ENCODE measurements at regions not wholly inside any gene's neighbourhood (a gene's known extent, or its start where the extent isn't known, plus 50 kb on each side); places are given as distances from the start of the nearest gene placed in this dataset.

DNA sequence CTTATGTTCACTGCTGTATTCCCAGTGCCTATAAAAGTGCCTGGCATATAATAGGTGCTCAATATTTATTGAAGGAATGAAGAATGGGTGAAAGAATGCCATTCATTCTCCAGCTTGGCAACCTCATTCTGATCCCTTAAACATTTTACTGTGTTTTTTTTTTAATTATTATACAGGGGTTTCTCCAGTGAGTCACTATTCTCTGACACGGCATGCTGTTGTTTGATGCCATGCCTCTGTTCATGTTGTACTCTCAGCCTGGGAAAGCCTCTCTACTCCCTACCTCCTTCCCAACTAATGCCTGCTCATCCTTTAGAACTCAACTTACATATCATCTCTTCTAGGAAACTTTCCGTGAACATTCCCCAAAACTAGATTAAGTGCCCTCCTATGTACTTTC, 70.2 kb upstream of the PHF24 start:
- TF ChIP-seq EZH2phosphoT487 (IDR thresholded peaks at IDR 0.05; ENCODE audit: unreplicated experiment): no peak
- TF ChIP-seq, protein P1, sequence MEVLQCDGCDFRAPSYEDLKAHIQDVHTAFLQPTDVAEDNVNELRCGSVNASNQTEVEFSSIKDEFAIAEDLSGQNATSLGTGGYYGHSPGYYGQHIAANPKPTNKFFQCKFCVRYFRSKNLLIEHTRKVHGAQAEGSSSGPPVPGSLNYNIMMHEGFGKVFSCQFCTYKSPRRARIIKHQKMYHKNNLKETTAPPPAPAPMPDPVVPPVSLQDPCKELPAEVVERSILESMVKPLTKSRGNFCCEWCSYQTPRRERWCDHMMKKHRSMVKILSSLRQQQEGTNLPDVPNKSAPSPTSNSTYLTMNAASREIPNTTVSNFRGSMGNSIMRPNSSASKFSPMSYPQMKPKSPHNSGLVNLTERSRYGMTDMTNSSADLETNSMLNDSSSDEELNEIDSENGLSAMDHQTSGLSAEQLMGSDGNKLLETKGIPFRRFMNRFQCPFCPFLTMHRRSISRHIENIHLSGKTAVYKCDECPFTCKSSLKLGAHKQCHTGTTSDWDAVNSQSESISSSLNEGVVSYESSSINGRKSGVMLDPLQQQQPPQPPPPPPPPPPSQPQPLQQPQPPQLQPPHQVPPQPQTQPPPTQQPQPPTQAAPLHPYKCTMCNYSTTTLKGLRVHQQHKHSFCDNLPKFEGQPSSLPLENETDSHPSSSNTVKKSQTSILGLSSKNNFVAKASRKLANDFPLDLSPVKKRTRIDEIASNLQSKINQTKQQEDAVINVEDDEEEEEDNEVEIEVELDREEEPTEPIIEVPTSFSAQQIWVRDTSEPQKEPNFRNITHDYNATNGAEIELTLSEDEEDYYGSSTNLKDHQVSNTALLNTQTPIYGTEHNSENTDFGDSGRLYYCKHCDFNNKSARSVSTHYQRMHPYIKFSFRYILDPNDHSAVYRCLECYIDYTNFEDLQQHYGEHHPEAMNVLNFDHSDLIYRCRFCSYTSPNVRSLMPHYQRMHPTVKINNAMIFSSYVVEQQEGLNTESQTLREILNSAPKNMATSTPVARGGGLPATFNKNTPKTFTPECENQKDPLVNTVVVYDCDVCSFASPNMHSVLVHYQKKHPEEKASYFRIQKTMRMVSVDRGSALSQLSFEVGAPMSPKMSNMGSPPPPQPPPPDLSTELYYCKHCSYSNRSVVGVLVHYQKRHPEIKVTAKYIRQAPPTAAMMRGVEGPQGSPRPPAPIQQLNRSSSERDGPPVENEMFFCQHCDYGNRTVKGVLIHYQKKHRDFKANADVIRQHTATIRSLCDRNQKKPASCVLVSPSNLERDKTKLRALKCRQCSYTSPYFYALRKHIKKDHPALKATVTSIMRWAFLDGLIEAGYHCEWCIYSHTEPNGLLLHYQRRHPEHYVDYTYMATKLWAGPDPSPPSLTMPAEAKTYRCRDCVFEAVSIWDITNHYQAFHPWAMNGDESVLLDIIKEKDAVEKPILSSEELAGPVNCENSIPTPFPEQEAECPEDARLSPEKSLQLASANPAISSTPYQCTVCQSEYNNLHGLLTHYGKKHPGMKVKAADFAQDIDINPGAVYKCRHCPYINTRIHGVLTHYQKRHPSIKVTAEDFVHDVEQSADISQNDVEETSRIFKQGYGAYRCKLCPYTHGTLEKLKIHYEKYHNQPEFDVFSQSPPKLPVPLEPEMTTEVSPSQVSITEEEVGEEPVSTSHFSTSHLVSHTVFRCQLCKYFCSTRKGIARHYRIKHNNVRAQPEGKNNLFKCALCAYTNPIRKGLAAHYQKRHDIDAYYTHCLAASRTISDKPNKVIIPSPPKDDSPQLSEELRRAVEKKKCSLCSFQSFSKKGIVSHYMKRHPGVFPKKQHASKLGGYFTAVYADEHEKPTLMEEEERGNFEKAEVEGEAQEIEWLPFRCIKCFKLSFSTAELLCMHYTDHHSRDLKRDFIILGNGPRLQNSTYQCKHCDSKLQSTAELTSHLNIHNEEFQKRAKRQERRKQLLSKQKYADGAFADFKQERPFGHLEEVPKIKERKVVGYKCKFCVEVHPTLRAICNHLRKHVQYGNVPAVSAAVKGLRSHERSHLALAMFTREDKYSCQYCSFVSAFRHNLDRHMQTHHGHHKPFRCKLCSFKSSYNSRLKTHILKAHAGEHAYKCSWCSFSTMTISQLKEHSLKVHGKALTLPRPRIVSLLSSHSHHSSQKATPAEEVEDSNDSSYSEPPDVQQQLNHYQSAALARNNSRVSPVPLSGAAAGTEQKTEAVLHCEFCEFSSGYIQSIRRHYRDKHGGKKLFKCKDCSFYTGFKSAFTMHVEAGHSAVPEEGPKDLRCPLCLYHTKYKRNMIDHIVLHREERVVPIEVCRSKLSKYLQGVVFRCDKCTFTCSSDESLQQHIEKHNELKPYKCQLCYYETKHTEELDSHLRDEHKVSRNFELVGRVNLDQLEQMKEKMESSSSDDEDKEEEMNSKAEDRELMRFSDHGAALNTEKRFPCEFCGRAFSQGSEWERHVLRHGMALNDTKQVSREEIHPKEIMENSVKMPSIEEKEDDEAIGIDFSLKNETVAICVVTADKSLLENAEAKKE (CRISPR knock-in tag; IDR thresholded peaks at IDR 0.05): no peak
- H3K9me2 ChIP-seq (ENCODE audit: insufficient read depth): no peaks in the 10 kb centered on the region; the same call in 1 of the 2 replicates
- H3K27ac ChIP-seq (ENCODE audit: low read depth): no peak overlapping the region
- no peak overlapping the region for H3K4me3 ChIP-seq
- H4K20me1 ChIP-seq (replicated peaks; ENCODE audit: insufficient read depth): no peaks in the 10 kb centered on the region
- no peaks in the 10 kb centered on the region for H3K79me2 ChIP-seq (replicated peaks; ENCODE audit: insufficient read depth)
- Mint-ChIP-seq H3K4me1 (no peaks in the 10 kb centered on the region), H3K9me3 (no peaks in the 10 kb centered on the region; the same call in 2 of the 3 replicates), H3K4me3 (no peak overlapping the region), H3K27ac (no peak overlapping the region), H3K36me3 (ENCODE audit: low read depth) (no peaks in the 10 kb centered on the region), H3K27me3 (ENCODE audit: insufficient read depth, low read depth, poor library complexity) (peaks cover 4% of the 10 kb centered on the region)
- no peak overlapping the region for H3K4me2 ChIP-seq
- ATAC-seq (no peak), DNase-seq (ENCODE audit: low spot score) (no peak)
- H2AFZ ChIP-seq: no peak overlapping the region
- H3K27me3 ChIP-seq (ENCODE audit: insufficient read depth): no peaks in the 10 kb centered on the region
- no peaks in the 10 kb centered on the region for H3F3A ChIP-seq (replicated peaks; ENCODE audit: low read depth)
- H3K4me1 ChIP-seq (ENCODE audit: insufficient read depth): no peaks in the 10 kb centered on the region
- H3K36me3 ChIP-seq (ENCODE audit: insufficient read depth): no peaks in the 10 kb centered on the region

DNA sequence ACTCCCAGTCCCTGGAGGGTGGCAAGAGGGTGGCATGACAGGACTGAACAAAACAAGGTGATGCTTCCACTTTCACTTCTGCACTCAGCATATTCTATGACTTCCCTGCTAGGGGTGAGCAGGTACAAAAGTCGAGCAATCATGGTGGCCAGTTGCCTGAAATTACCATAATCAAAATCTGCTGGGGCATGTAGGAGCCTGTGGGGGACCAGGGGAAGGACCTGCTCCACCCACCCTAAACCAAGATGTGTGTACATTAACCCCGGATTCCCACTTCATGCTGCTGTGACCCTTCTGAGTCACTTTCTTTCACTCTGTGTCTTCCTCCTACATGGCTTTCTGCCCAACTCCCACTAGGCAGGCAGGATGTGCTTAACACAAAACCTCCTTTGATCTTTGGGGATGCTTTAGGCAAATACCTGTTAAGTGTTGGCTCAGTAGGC, 73.3 kb upstream of the PHF24 start:
- H3K27me3 ChIP-seq (ENCODE audit: insufficient read depth): no peaks in the 10 kb centered on the region
- ATAC-seq: no peak
- H3K27ac Mint-ChIP-seq: no peak overlapping the region
- H3K9me3 Mint-ChIP-seq: no peaks in the 10 kb centered on the region; the same call in 2 of the 3 replicates
- H4K20me1 ChIP-seq (replicated peaks; ENCODE audit: insufficient read depth): no peaks in the 10 kb centered on the region
- H3K4me1 Mint-ChIP-seq: no peaks in the 10 kb centered on the region
- no peaks in the 10 kb centered on the region for H3K36me3 Mint-ChIP-seq (ENCODE audit: low read depth)
- no peaks in the 10 kb centered on the region for H3F3A ChIP-seq (replicated peaks; ENCODE audit: low read depth)
- no peaks in the 10 kb centered on the region for H3K36me3 ChIP-seq (ENCODE audit: insufficient read depth)
- peaks cover 5% of the 10 kb centered on the region for H3K27me3 Mint-ChIP-seq (ENCODE audit: insufficient read depth, low read depth, poor library complexity)
- H3K9me2 ChIP-seq (ENCODE audit: insufficient read depth): no peaks in the 10 kb centered on the region; the same call in 1 of the 2 replicates
- H3K79me2 ChIP-seq (replicated peaks; ENCODE audit: insufficient read depth): no peaks in the 10 kb centered on the region
- no peak overlapping the region for H2AFZ ChIP-seq
- no peak overlapping the region for H3K4me3 ChIP-seq
- no peak for DNase-seq (ENCODE audit: low spot score)
- no peak overlapping the region for H3K4me3 Mint-ChIP-seq
- no peak overlapping the region for H3K27ac ChIP-seq (ENCODE audit: low read depth)
- H3K4me1 ChIP-seq (ENCODE audit: insufficient read depth): no peaks in the 10 kb centered on the region
- H3K4me2 ChIP-seq: no peak overlapping the region
- TF ChIP-seq NANOG (IDR thresholded peaks at IDR 0.05; ENCODE audit: borderline replicate concordance) (no peak), EZH2 (IDR thresholded peaks at IDR 0.05; ENCODE audit: low read depth, unreplicated experiment) (no peak), ZNF114 (CRISPR knock-in tag; IDR thresholded peaks at IDR 0.05) (no peak), POLR2AphosphoS5 (IDR thresholded peaks at IDR 0.05; ENCODE audit: low read depth) (no peak), EZH2phosphoT487 (IDR thresholded peaks at IDR 0.05; ENCODE audit: unreplicated experiment) (no peak)
- TF ChIP-seq, protein P2, sequence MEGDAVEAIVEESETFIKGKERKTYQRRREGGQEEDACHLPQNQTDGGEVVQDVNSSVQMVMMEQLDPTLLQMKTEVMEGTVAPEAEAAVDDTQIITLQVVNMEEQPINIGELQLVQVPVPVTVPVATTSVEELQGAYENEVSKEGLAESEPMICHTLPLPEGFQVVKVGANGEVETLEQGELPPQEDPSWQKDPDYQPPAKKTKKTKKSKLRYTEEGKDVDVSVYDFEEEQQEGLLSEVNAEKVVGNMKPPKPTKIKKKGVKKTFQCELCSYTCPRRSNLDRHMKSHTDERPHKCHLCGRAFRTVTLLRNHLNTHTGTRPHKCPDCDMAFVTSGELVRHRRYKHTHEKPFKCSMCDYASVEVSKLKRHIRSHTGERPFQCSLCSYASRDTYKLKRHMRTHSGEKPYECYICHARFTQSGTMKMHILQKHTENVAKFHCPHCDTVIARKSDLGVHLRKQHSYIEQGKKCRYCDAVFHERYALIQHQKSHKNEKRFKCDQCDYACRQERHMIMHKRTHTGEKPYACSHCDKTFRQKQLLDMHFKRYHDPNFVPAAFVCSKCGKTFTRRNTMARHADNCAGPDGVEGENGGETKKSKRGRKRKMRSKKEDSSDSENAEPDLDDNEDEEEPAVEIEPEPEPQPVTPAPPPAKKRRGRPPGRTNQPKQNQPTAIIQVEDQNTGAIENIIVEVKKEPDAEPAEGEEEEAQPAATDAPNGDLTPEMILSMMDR (conservative IDR thresholded peaks at IDR 0.05; ENCODE audit: low read depth in 2 of 2): no peak
